Mucosa of gallbladder (tissue), 1 donor: ENCODE measurements at regions not wholly inside any gene's neighbourhood (a gene's known extent, or its start where the extent isn't known, plus 50 kb on each side); places are given as distances from the start of the nearest gene placed in this dataset.
A peak's percentile ranks its signal among the peaks of the same experiment; 100 is the strongest.

ENCODE experiments used
- DNase-seq: peaks from one replicate; pipeline ENCODE4 v3.0.0-alpha.2; 2020; ENCODE audit warnings: low spot score
- donor health status: DM: no; HTN: no; CAD: no.

DNA sequence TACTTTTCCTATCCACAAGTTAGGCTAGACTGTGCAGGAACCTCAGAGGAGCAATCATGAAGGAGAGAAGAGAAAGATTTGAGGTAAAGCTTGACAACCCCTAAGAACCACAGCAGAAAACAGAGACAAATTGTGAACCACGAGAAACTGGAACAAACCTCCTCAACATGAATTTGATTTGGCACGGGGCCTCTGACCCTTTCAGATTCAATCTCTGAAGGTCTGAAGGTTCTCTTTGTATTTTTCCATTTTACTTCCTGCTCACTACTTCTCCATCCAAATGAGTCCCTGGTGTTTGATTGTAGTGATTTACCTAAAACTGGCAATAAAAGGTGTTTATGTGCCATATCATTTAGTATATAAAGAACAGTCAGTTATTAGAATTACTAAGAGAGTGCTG is 126.1 kb upstream of the STXBP5 start:
- DNase-seq: no peak

DNA sequence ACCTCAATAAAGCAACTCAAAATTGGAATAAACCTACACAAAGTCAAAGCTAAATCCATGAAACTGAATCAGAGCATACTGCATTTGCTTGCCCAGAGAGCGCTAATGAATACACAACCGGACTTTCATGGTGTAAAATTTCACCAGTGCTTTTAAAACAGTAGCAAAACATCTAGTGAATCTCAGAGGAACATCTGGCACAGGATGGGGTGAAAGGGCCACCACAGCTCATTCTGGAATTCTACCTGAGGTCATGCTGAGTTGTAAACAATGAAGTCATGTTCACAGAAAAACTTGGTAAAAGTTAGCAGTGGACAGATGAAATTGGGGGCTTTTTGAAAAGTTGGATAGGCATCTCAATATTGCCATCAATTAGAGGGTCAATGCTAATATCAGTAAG is 125.6 kb upstream of the STXBP5 start:
- no peak for DNase-seq

DNA sequence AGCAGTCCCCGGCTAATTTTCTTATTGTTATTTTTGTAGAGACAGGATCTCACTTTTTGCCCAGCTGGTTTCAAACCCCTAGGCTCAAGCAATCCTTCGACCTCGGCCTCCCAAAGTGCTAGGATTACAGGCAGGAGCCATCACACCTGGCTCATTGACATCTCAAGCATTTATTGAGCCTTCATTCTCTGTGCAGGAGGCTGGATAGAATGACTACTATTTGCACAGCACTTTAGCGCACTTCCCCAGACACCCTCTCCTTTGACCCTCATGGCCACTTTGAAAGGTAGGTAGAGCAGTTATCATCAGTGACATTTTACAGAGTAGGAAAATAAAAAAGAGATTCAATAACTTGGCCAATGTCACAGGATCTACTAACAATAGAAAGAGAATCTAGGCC is 124.0 kb upstream of the STXBP5 start:
- no peak for DNase-seq

DNA sequence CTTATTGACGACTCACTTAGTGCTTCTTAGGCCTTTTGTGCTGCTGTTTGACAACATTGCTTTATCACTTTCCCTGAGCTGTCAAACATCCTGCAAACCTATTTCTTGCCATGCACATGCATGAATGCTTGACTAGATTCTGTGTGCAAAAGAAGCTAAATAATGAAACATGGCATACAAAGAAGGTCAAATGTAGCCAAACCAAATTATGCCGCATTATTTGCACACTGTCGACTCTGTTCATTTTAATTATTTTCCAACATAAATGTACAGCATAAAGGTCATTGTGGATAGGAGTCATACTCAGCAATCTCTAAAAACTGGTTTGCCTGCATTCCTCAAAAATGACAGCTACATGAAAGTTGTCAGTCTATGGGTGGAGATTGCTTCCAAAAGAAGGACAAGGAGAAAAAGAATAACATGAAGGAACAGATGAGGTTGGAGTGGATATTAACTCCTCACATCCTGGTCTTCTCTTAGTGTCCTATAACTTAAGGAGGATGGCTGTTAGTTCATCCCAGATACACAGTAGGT is 123.1 kb upstream of the STXBP5 start:
- peak; percentile 29 for DNase-seq

DNA sequence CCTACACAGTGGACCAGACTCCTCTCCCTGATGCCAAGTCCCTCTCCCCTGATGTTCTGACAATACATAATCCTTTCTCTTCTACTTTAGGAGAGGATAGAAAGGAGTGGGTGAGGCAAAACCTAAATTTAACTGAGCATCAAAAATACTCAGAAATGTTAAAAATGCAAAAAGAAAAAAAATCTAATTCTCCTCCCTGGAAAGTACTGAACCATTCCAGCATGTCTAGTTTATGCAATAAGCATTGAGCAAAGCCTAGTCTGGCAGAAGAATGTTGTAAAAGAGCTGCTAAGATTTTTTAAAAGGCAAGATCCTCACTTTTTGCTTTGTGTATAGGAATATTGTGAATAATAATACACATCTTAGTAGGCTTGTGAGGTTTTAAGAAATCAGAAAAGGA is 116.6 kb upstream of the STXBP5 start:
- no peak for DNase-seq

DNA sequence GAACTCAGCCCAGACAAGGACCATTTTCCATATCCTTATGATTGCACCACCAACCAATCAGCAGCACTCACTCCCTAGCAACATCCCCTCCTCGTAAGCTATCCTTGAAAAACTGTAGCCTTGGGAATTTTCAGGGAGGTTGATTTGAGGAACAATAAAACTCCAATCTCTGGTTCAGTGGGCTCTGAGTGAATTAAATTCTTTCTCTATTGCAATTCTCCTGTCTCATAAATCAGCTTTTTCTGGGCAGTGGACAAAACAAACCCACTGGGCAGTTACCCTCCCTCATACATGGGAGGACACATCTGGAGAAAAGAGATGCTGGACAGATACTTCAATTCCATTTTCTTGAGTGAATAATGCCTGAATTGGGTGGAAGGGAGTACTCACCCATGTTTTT is 115.4 kb upstream of the STXBP5 start:
- no peak for DNase-seq

DNA sequence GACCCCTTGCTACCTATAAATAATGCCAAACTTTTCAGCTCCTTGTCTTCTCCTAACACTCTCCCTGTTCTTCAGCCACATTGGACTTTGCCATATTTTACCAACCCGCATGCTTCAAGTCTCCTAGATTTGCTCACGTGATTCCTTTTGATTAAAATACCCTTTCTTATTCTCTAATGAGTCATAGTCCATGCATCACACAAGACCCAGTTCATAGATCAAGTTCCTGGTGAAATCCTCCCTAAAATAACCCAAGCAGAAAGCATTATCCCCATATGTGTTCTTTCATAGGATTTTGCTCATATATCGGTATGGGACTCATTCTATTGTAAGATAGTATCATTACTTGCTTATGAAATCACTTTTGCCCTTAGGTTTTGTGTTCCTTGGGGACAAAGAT is 108.9 kb upstream of the STXBP5 start:
- DNase-seq: no peak

DNA sequence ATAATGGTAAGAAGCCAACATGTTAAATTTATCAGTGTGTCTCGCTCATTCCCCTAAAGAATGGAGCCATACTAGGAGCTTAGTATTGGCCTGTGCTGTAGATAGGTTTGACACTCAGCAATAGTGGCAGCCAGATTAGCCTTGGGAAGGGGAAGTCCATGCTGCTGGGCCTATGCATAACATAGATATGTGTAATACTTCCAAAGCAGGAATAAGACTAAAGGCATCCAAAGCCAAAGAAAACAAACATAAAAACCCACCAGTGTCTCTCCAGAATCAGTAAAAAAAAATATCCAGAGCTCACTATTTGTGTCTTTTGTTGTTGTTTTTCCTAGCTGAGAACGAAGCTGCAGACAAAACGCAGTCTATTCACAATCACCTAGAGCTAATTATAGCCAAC is 104.2 kb upstream of the STXBP5 start:
- DNase-seq: no peak

DNA sequence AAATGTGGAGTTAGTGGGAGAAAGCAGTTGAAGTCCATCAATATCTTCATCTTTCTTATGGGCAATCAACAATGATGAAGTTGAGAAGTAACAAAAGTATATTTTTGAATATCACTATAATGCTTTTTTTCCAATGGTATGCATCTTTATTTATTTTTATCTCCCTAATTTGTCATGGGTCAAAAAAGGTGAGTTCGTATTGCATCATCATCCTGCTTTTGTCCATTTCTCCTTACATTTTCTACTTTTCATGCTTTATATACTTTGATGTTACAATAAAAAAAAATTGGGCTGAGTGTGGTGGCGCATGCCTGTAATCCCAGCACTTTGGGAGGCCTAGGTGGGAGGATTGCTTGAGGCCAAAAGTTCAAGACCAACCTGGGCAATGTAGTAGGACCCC is 101.2 kb upstream of the STXBP5 start:
- no peak for DNase-seq

DNA sequence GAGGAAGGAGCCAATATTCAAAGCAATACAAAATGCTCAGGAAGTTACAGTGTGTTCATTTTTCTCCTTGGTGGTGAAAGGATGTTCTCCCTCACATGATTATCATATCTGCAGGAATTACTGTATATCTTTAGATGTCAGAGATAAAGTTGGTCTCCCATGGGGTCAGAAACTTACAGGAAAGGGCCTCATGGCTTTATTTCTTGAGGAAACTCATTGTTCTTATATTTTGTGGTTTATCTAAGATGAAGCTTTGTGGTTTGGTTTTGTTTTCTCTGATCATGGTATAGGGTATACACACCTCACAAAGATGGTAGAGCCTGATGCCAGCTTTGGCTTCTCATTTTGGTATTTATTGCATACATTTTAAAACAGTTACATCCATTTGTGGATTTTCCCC is 100.5 kb upstream of the STXBP5 start:
- no peak for DNase-seq

DNA sequence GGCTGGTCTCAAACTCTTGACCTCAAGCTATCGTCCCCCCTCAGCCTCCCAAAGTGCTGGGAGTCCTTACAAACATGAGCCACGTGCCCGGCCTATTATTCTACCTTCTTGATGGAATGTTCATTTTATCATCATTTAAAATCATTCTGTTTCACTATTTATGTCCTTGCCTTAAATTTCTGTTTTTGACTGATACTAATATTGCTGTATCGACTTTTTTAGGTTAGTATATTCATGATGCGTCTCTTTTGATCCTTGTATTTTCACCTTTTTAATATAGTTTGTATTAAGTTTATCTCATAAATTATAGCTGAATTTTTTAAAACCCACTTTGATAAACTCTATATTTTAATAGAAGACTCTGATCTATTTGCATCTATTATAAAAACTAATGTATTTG is 98.4 kb upstream of the STXBP5 start:
- no peak for DNase-seq

DNA sequence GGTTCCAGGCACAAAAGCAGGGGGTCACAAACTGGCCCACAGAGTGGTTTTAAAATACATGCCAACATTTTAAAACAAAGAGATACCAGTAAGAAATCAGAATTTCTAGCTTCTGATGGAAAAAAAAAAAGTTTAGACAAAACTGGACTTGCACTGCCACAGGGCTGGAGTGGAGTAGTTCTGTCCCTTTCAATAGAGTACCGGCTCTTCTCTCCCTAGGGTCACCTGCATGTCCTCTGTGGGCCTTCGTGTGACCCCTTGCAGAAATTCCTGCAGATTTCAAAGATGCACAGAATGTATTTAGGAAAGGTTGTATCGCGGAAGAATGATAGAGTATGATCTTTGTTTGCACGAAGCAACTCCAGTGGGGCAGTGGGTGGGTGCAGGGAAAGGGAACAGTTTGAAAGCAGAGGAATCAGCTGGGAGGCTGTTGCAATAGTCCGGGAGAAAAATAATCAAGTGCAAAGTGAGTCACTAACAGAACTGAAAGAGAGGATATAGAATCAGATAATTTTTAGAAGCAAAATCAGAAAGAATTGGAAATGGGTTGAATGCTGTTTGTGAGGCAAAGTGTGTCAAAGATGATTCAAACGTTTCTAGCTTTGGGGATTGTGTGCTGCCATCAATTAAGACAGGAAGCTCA is 97.3 kb upstream of the STXBP5 start:
- DNase-seq: no peak

DNA sequence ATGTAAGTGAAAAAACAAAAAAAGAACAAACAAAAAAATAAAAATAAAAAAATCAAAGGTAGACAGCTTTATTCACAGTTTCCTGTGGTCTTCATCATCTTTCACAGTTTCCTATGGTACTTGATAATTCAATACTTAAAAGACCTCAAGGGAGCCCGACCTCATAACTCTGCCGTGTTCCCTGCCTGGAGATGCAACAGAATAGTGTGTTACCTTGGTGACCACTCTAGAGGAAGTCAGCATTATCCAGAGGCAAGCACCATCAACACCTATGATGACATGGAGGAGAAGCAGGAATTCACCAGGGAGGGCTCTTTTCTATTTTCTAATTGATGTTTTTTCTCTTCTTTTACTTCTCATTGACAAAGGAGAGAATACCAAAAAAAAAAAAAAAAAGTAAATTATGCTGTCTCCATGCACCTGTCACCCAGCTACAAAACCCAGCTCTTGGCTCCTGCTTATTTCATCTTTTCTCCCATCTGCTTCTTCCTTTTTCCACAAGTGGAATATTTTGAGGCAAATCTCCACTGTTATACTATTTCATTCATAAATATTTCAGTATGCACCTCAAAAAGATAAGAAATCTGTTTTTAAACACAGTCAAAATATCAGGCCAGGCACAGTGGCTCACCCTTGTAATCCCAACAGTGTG is 95.8 kb upstream of the STXBP5 start:
- DNase-seq: no peak

DNA sequence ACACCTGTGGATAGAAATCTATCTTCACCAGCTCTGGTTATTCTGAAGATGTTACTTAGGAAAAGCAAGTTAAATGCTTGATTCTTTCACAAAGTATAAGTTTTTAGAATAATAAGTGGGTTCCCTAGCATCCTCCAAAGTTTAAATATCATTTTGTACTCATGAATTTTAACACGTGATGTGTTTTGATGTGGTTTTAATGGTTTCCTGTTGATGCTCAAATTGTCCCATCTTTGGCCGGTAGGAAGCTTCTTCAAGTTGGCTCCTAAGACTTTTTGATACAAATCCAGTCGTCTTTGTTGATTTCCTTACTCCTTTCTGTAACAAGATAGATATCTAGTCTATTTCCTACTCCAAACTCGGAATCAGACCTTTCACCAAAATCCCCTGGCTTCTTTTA is 94.5 kb upstream of the STXBP5 start:
- no peak for DNase-seq

DNA sequence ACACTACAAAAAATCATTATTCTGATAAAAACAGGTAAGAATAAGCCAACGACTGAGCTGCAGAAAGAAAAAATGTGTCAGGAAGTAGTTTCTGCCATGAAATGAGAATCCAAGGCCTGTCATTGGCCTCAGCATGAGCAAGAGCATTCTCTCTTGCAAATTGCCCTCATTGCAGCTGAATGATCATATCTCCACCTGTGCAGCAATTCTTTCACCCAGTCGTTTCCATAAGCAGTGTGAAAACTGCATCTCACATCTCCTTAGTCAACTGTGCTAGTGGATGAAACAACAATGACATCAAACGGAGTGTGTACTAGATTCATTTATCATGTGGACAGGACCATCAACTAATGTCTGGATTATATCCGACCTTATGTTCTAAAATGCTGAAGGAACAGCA is 88.2 kb upstream of the STXBP5 start:
- no peak for DNase-seq

DNA sequence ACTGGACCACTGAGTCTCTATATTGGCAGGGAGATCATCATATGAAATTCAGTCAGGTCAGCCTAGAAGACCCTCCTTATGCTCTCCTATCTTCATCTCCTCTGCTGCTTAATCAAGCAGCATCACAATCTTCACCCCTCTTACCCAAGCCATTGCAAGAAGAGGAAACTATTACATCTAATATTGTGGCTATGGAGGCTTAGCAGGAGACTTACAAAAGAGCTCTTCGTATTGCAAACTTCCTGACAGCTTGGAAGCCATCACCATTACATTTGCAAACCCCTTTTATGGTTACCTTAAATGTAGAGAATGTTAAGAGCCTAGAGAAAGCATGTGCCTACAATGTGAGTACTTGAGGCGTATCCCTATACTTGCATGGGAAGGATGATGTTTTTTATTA is 87.2 kb upstream of the STXBP5 start:
- no peak for DNase-seq

DNA sequence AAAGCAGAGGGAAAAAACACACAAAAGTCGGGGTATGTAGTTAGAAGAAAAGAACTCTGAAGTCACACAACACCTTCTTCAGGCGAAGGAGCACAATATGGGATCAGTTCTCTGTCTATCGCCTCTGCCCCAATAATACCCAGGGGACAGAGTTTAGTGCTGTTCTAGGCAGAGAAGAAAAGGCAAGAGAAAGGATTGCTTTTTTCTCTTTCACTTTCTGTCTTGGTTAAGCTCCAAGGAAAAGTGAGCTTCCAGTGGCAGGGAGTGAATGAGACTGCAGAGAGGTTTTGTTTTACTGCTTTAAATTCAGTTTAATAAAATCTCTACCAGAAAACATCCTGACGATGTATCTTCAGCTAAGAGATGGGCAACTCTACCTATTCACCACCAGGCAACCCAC is 86.6 kb upstream of the STXBP5 start:
- no peak for DNase-seq

DNA sequence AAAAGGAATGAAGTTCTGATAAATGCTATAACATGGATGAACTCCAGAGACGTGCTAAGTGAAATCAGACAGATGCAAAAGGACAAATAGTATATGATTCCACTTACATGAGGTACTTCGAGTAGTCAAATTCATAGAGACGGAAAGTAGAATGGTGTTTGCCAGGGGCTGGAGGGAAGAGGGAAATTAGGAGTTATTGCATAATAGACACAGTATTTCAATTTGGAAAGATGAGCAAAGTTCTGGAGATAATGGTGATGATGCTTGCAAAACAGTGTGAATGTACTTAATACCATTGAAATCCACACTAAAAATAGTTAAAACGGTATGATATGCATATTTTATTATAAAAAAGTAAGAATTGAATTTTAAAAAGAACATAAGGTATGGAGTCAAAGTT is 84.9 kb upstream of the STXBP5 start:
- no peak for DNase-seq

DNA sequence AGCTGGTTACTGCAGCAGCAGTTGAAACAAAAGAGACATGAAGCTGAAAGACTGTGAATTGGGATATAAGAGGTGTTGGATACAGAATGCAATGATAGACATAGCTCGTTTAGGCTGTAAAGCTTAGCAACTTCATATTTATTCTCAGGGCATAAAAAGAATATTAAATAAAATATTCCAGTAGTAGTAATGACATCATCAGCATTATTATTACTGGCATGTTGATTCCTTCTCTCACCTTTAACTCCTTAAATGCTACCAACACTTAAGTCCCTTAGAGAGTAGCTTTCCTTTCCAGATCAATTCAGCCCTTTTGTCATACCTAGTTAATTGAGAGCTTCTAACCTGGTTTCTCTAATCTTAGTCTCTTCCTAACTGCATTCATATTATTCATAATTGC is 81.4 kb upstream of the STXBP5 start:
- no peak for DNase-seq

DNA sequence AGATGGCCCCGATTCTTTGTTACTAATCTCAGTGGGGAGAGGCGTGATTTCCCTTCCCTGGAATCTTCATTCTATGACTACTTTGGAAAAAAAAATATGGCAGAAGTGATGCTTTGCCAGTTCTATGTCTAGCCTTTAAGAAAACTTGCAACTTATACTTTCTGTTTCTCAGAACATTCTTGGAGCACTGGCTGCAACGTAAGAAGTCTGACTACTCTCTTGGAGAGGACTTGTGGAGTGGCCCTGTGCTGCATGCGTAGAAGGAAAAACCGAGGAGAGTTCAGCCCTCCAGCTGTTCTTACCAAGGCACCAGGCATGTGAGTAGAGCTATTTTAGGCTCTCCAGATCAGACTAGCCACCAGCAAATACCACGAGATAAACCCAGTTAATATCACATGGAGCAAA is 77.6 kb upstream of the STXBP5 start:
- DNase-seq: no peak

DNA sequence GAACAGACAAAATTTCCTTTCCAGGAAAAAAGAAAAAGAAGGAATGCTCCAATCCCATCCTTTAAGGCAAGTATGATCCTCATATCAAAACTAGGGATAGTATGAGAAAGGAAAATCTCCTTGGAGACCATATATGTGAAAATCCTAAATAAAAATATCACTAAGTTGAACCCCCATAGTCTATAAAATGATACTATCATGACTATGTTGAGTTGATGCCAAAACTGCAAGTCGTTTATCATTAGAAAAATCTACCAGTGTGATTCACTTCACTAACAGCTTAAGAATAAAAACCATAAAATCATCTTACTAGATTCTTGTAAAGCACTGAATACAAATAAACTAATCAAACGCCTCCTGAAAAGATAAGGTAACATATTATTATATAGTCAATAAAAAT is 76.6 kb upstream of the STXBP5 start:
- DNase-seq: no peak

DNA sequence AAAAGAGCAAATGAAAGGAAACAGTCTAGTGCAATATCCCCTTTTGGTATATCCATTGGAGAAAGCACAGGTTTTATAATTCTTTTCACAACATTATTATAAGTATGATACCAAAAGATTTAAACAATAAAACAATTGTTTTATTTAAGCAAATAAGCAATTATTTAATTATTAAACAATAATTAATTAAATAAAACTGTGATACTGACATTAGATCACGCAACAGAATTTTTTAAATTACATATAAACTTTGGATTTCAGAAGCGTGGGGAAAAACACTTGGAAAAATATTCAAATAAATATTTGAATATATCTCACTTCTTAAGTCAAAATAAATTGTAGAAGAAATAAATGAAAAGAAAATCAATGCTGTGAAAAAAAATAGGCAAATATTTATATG is 76.2 kb upstream of the STXBP5 start:
- no peak for DNase-seq

DNA sequence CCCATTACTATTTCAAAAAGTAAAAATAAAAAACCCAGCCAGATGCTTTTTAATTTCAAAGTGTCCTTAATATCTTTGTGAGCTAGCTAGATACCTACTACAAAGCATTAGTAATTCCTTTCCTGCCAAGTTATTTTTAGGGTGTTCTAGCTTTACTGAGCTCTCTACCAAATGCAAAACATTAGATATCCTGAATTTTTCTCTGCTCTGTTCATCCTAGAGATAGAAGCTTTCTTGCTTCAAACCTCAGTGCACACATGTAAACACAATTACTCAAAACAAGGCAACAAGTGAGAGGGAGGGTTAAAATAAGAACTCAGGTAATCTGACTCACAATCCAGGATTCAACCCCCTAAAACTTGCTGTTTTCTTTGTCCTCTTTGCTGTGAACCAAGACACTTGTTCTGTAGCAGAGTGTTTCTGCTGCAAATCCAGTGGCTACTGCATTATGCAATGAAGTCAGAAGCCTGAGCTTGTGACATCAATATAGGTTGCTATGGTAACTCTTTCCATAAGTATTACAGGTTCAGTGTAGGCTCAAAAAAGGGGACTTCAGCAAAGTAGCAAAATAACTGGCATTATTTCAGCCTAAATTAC is 72.6 kb upstream of the STXBP5 start:
- no peak for DNase-seq

DNA sequence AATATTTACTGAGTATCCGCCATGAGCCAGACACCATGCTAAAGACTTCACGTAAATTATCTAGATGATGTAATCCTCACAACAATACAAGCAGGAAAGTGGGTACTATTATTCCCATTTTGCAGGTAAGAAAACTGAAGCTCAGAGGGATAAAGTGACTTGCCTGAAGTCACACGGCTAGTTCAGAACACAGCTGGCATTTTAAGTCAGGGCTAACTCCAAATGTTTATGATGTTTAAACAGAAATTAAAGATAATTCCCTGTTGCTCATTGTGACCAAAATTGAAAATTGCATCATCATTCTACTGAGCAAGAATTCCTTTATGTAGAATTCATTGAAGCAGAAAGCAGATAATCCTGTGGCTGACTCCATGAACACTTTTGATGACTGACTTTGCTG is 71.3 kb upstream of the STXBP5 start:
- no peak for DNase-seq
